ENCODE measurements at regions not wholly inside any gene's neighbourhood (a gene's known extent, or its start where the extent isn't known, plus 50 kb on each side); places are given as distances from the start of the nearest gene placed in this dataset.

DNA sequence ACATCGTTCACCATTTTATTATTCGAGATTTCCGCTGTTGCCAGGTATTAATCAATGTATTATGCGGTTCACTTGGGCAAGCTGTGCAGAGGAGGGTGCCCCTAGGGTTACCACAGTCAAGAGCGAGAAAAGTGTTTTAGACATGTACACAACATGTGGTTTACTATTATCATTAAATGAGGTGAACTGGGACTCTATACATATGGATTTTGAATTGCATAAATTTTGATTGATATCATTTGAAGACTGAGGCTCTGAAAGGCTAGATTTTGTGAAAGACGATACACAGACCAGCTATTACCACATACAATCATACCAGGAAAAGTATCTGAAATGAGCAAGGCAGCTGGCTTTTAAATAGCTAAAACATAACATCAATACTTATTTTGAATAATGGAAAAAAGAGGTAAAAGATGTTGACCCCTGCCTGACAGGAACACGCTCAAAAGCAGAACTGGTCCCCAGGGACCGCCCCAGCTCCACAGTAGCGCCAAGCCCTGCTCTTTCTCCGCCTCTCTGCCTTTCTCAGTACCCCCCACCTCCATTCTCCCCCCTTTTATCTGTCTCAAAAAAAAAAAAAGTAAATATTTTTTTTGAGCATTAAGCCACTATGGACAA is 413.4 kb upstream of the MKI67 start:
- Histone ChIP-seq H4K20me1 (ENCODE audit: insufficient read depth, poor library complexity, severe bottlenecking) (no peaks in the 10 kb centered on the region), H3K4me2 (peak overlapping the region; percentile 86), H2AFZ (no peak overlapping the region), H3K27ac (peak overlapping the region; percentile 23), H3K9me3 (ENCODE audit: low read depth) (no peaks in the 10 kb centered on the region), H3K4me1 (ENCODE audit: insufficient read depth) (peaks cover 20% of the 10 kb centered on the region), H3K36me3 (replicated peaks; ENCODE audit: insufficient read depth, low read depth) (no peaks in the 10 kb centered on the region), H3K9me2 (replicated peaks; ENCODE audit: insufficient read depth) (no peaks in the 10 kb centered on the region), H3K79me2 (no peaks in the 10 kb centered on the region), H3K4me3 (no peak overlapping the region), H3K27me3 (peaks cover 64% of the 10 kb centered on the region)
- no peak for TF ChIP-seq EZH2phosphoT487 (IDR thresholded peaks at IDR 0.05; ENCODE audit: low read depth, severe bottlenecking, unreplicated experiment)
- WGBS (ENCODE audit: low lambda C conversion rate, missing lambda C conversion rate), result 84% methylated on average over 10 of the region's 10 CpGs
- no peak for DNase-seq (ENCODE audit: low spot score)

DNA sequence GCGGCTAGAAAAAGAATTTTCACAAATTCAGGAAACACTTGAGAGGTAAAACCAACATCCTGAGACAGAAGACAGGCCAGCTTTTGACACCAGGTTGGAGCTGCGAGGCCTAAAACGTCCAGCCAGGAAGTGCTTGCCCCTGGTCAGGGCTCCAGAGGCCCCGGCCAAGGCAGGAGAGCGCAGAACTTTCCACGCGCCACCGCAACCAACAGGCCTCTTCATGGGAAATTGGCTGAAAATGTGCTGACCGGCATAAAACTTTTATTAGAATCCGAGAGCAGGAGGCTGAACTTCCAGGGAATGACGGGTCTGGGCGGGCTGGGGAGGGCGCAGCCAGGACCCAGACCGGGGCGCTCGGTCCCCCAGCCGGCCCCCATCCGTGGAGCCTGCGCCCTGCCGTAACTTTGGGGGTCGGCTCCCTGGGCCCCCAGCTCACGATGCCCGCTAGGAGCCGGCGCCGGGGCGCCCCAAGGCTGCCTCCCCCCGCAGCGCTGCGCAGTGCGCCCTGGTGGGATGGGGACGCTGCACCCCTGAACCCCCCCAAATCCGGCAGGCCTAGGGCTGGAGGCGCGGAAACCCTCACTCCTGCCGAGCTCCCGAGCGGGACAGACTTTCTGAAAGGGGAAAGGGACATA is 414.0 kb upstream of the MKI67 start:
- no peak overlapping the region for H3K4me3 ChIP-seq
- 8% methylated on average over 32 of the region's 38 CpGs for WGBS (ENCODE audit: low lambda C conversion rate, missing lambda C conversion rate)
- no peak for TF ChIP-seq EZH2phosphoT487 (IDR thresholded peaks at IDR 0.05; ENCODE audit: low read depth, severe bottlenecking, unreplicated experiment)
- no peak for TF ChIP-seq EZH2 (IDR thresholded peaks at IDR 0.05; ENCODE audit: borderline replicate concordance)
- TF ChIP-seq, protein P1, sequence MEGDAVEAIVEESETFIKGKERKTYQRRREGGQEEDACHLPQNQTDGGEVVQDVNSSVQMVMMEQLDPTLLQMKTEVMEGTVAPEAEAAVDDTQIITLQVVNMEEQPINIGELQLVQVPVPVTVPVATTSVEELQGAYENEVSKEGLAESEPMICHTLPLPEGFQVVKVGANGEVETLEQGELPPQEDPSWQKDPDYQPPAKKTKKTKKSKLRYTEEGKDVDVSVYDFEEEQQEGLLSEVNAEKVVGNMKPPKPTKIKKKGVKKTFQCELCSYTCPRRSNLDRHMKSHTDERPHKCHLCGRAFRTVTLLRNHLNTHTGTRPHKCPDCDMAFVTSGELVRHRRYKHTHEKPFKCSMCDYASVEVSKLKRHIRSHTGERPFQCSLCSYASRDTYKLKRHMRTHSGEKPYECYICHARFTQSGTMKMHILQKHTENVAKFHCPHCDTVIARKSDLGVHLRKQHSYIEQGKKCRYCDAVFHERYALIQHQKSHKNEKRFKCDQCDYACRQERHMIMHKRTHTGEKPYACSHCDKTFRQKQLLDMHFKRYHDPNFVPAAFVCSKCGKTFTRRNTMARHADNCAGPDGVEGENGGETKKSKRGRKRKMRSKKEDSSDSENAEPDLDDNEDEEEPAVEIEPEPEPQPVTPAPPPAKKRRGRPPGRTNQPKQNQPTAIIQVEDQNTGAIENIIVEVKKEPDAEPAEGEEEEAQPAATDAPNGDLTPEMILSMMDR (IDR thresholded peaks at IDR 0.05; ENCODE audit: poor library complexity), result no peak
- peak overlapping the region; percentile 23 for H3K27ac ChIP-seq
- no peaks in the 10 kb centered on the region for H3K9me3 ChIP-seq (ENCODE audit: low read depth)
- H3K27me3 ChIP-seq, result peaks cover 63% of the 10 kb centered on the region
- H3K9me2 ChIP-seq (replicated peaks; ENCODE audit: insufficient read depth), result no peaks in the 10 kb centered on the region
- H3K4me2 ChIP-seq, result peak overlapping the region; percentile 86
- no peaks in the 10 kb centered on the region for H3K79me2 ChIP-seq
- no peaks in the 10 kb centered on the region for H4K20me1 ChIP-seq (ENCODE audit: insufficient read depth, poor library complexity, severe bottlenecking)
- H3K36me3 ChIP-seq (replicated peaks; ENCODE audit: insufficient read depth, low read depth), result no peaks in the 10 kb centered on the region
- H2AFZ ChIP-seq, result peak overlapping the region; percentile 13
- peak; percentile 31 for DNase-seq (ENCODE audit: low spot score)
- peaks cover 20% of the 10 kb centered on the region for H3K4me1 ChIP-seq (ENCODE audit: insufficient read depth)

DNA sequence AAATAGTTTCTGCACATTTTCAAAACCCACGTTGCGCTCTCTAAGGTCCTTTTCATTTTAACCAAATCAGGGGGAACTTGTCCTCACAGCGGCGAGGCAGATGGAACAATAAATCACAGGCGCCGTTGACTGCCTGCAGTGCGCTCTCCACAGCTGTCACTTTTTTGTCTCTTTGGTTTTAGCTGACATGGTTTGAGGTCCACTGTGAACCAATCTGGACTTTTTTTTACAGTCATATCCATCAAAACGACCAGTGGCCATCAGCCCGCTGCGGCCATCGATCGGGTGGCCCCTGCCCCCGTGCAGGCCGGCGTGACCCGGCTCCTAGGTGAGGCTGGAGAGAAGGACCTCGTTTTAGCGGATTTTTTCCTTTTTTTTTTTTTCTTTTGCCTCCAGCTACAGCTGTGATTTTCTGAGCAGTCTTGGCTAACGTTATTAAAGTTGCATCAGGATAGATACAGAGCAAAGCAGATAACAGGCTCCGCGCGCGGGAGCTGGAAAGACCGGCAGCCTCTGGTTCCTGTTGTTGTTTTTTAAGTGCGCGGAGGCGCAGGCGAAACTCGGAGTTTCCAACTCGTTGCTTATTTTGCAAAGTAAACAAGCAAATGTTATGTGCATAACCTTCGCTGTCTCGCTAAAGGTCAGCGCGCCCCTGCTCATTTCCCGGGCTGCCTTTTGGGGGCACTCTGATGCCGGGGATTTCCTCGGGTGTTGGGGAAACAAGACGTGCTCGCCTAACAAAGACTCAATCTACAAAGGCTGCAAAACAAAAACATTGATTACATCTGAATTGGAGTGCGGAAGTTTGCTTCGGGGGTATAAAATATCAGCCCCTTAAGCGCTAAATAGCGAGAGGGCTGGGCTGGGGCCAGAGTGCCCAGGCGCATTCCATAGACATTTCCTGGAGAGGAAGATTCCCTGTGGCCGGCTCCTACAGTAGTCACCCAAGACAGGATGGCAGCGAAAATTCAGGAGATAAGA is 414.8 kb upstream of the MKI67 start:
- DNase-seq (ENCODE audit: low spot score), result peak; percentile 61
- peak overlapping the region; percentile 86 for H3K4me2 ChIP-seq
- peak overlapping the region; percentile 23 for H3K27ac ChIP-seq
- H3K79me2 ChIP-seq, result no peaks in the 10 kb centered on the region
- peaks cover 20% of the 10 kb centered on the region for H3K4me1 ChIP-seq (ENCODE audit: insufficient read depth)
- H3K36me3 ChIP-seq (replicated peaks; ENCODE audit: insufficient read depth, low read depth), result no peaks in the 10 kb centered on the region
- no peaks in the 10 kb centered on the region for H4K20me1 ChIP-seq (ENCODE audit: insufficient read depth, poor library complexity, severe bottlenecking)
- H2AFZ ChIP-seq, result peak overlapping the region; percentile 23
- no peaks in the 10 kb centered on the region for H3K9me3 ChIP-seq (ENCODE audit: low read depth)
- H3K4me3 ChIP-seq, result peak overlapping the region; percentile 1
- H3K27me3 ChIP-seq, result peaks cover 55% of the 10 kb centered on the region
- 3% methylated on average over 46 of the region's 46 CpGs for WGBS (ENCODE audit: low lambda C conversion rate, missing lambda C conversion rate)
- no peaks in the 10 kb centered on the region for H3K9me2 ChIP-seq (replicated peaks; ENCODE audit: insufficient read depth)
- TF ChIP-seq EZH2phosphoT487 (IDR thresholded peaks at IDR 0.05; ENCODE audit: low read depth, severe bottlenecking, unreplicated experiment) (no peak), EZH2 (IDR thresholded peaks at IDR 0.05; ENCODE audit: borderline replicate concordance) (peak; percentile 10)
- TF ChIP-seq, protein P1 (IDR thresholded peaks at IDR 0.05; ENCODE audit: poor library complexity), result peak; percentile 55
